ENCODE measurements at regions not wholly inside any gene's neighbourhood (a gene's known extent, or its start where the extent isn't known, plus 50 kb on each side); places are given as distances from the start of the nearest gene placed in this dataset.

DNA sequence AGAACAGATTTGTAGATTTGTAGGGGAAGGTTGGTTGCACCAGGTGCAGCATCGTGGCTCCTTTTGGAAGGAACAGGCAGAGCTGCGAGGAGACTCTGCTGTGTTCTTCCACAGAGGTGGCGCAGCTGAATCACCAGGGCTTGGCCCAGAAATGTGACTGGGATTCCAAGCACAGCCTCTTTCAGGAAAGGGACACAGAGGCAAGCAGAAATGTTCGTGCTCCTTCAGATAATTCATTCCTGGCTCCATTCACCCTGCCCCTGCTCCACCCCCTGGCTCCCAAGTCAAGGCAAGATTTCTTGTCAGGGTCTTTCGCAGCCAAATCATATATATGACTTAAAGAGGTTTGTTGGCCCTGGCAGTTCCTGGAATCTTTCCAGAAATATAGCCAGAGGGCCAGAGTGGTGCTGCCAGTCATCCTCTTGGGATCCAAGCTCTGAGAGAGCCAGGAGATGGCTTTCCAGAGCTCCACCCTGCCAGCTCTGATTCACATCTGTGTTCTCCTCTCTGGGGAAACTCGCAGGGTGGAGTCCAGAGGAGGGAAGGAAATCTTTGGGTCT lies 203.9 kb upstream of the TANK start:
- H3K9me3 ChIP-seq (ENCODE audit: control insufficient read depth in 4 of 4, insufficient read depth in 3 of 4, low read length in 3 of 4) = no peaks in the 10 kb centered on the region
- DNase-seq = no peak
- no peaks in the 10 kb centered on the region for H3K27me3 ChIP-seq (ENCODE audit: control insufficient read depth in 3 of 3, insufficient read depth in 3 of 3, low read length in 2 of 3)
- 71 to 80% methylated on average over 6 of the region's 6 CpGs for WGBS, 2 donors
- H3K4me3 ChIP-seq = no peak overlapping the region
- no peak overlapping the region for H3K9ac ChIP-seq (ENCODE audit: insufficient read depth in 1 of 2, low read length in 2 of 2)
- peak overlapping the region in 1 of 2 donors; percentile 68 for H3K27ac ChIP-seq (ENCODE audit: low read depth in 1 of 2, low read length in 1 of 2)
- TF ChIP-seq, protein P1, sequence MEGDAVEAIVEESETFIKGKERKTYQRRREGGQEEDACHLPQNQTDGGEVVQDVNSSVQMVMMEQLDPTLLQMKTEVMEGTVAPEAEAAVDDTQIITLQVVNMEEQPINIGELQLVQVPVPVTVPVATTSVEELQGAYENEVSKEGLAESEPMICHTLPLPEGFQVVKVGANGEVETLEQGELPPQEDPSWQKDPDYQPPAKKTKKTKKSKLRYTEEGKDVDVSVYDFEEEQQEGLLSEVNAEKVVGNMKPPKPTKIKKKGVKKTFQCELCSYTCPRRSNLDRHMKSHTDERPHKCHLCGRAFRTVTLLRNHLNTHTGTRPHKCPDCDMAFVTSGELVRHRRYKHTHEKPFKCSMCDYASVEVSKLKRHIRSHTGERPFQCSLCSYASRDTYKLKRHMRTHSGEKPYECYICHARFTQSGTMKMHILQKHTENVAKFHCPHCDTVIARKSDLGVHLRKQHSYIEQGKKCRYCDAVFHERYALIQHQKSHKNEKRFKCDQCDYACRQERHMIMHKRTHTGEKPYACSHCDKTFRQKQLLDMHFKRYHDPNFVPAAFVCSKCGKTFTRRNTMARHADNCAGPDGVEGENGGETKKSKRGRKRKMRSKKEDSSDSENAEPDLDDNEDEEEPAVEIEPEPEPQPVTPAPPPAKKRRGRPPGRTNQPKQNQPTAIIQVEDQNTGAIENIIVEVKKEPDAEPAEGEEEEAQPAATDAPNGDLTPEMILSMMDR (IDR thresholded peaks at IDR 0.05; ENCODE audit: control extremely low read depth, extremely low read depth) = no peak
- peaks cover 0 to 10% (median 0%) of the 10 kb centered on the region in 5 donors for H3K4me1 ChIP-seq (ENCODE audit: control insufficient read depth in 5 of 5, insufficient read depth in 5 of 5, low read length in 5 of 5)
- H3K36me3 ChIP-seq (ENCODE audit: control insufficient read depth in 4 of 4, insufficient read depth in 4 of 4, low read length in 4 of 4) = no peaks in the 10 kb centered on the region
- ATAC-seq (ENCODE audit: insufficient read depth, low FRiP score) = no peak

DNA sequence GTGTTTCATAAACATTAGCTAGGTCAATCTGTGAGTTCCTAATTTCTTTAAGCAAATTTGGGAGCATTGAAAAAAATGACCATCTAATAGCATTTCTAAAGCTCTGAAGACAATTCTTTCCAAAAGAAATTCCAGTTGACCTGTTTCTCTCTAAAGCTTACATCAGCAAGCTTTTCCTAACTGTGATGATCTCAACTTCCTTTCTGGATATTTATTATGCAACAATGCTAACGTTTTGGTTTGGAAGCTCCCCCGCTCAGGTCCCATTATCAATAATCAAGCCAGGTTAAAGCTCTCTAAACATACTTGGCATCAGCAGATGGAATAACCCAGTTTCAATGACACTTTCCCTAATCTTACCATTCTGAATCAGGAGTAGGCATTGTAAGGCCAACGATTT lies 196.3 kb upstream of the TANK start:
- ATAC-seq (ENCODE audit: insufficient read depth, low FRiP score) = no peak
- 59 to 60% methylated on average over 3 of the region's 3 CpGs for WGBS, 2 donors

GRCh38 chr2:160967523-160967922 lies 192.7 kb upstream of the TANK start:
- DNase-seq (no peak), ATAC-seq (ENCODE audit: insufficient read depth, low FRiP score) (no peak)
- no peak overlapping the region for H3K4me3 ChIP-seq
- TF ChIP-seq, protein P1 (IDR thresholded peaks at IDR 0.05; ENCODE audit: control extremely low read depth, extremely low read depth) = no peak
- 58 to 60% methylated on average over 6 of the region's 6 CpGs for WGBS, 2 donors
- peaks cover 0 to 5% (median 3%) of the 10 kb centered on the region in 5 donors for H3K4me1 ChIP-seq (ENCODE audit: control insufficient read depth in 5 of 5, insufficient read depth in 5 of 5, low read length in 5 of 5)
- H3K9me3 ChIP-seq (ENCODE audit: control insufficient read depth in 4 of 4, insufficient read depth in 3 of 4, low read length in 3 of 4) = no peaks in the 10 kb centered on the region
- peak overlapping the region in 1 of 2 donors; percentile 38 for H3K9ac ChIP-seq (ENCODE audit: insufficient read depth in 1 of 2, low read length in 2 of 2)
- H3K27me3 ChIP-seq (ENCODE audit: control insufficient read depth in 3 of 3, insufficient read depth in 3 of 3, low read length in 2 of 3) = no peaks in the 10 kb centered on the region
- H3K36me3 ChIP-seq (ENCODE audit: control insufficient read depth in 4 of 4, insufficient read depth in 4 of 4, low read length in 4 of 4) = no peaks in the 10 kb centered on the region
- H3K27ac ChIP-seq (ENCODE audit: low read depth in 1 of 2, low read length in 1 of 2) = no peak overlapping the region

More for the DNA sequence above, 196.3 kb upstream of the TANK start:
- peak overlapping the region in 1 of 2 donors; percentile 11 for H3K9ac ChIP-seq (ENCODE audit: insufficient read depth in 1 of 2, low read length in 2 of 2)
- no peak for DNase-seq
- no peak overlapping the region for H3K27ac ChIP-seq (ENCODE audit: low read depth in 1 of 2, low read length in 1 of 2)
- H3K36me3 ChIP-seq (ENCODE audit: control insufficient read depth in 4 of 4, insufficient read depth in 4 of 4, low read length in 4 of 4) = no peaks in the 10 kb centered on the region
- H3K4me1 ChIP-seq (ENCODE audit: control insufficient read depth in 5 of 5, insufficient read depth in 5 of 5, low read length in 5 of 5) = peaks cover 0 to 5% (median 3%) of the 10 kb centered on the region in 5 donors
- no peak overlapping the region for H3K4me3 ChIP-seq
- H3K9me3 ChIP-seq (ENCODE audit: control insufficient read depth in 4 of 4, insufficient read depth in 3 of 4, low read length in 3 of 4) = no peaks in the 10 kb centered on the region
- H3K27me3 ChIP-seq (ENCODE audit: control insufficient read depth in 3 of 3, insufficient read depth in 3 of 3, low read length in 2 of 3) = no peaks in the 10 kb centered on the region
- TF ChIP-seq, protein P1 (IDR thresholded peaks at IDR 0.05; ENCODE audit: control extremely low read depth, extremely low read depth) = no peak

GRCh38 chr2:160968183-160968582 lies 192.0 kb upstream of the TANK start:
- no peak overlapping the region for H3K9ac ChIP-seq (ENCODE audit: insufficient read depth in 1 of 2, low read length in 2 of 2)
- WGBS, 2 donors = 45 to 69% methylated on average over 2 of the region's 2 CpGs
- no peaks in the 10 kb centered on the region for H3K9me3 ChIP-seq (ENCODE audit: control insufficient read depth in 4 of 4, insufficient read depth in 3 of 4, low read length in 3 of 4)
- no peaks in the 10 kb centered on the region for H3K36me3 ChIP-seq (ENCODE audit: control insufficient read depth in 4 of 4, insufficient read depth in 4 of 4, low read length in 4 of 4)
- DNase-seq = no peak
- TF ChIP-seq, protein P1 (IDR thresholded peaks at IDR 0.05; ENCODE audit: control extremely low read depth, extremely low read depth) = no peak
- H3K27me3 ChIP-seq (ENCODE audit: control insufficient read depth in 3 of 3, insufficient read depth in 3 of 3, low read length in 2 of 3) = no peaks in the 10 kb centered on the region
- H3K4me3 ChIP-seq = no peak overlapping the region
- no peak overlapping the region for H3K27ac ChIP-seq (ENCODE audit: low read depth in 1 of 2, low read length in 1 of 2)
- peaks cover 0 to 5% (median 3%) of the 10 kb centered on the region in 5 donors for H3K4me1 ChIP-seq (ENCODE audit: control insufficient read depth in 5 of 5, insufficient read depth in 5 of 5, low read length in 5 of 5)
- ATAC-seq (ENCODE audit: insufficient read depth, low FRiP score) = no peak
